ENCODE measurements at regions not wholly inside any gene's neighbourhood (a gene's known extent, or its start where the extent isn't known, plus 50 kb on each side); places are given as distances from the start of the nearest gene placed in this dataset.

DNA sequence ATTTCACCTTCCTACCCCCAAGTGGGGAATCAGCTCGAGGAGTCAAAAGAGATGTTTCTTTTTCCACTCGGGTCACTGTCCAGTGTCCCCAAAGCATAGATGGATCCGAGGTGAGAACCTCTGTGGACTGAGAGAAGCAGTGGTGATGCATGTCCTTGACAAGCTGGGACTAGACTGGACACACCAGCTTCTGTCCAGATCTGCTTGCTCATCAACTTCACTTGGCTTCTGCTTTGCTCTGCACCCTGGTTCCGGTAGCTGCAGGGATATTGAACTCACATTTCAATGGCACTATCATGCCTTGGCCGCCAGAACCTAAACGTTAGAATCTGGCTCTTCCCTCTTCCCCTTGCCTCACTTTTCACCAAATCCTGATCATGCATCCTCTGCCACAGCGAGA, 50.3 kb upstream of the CXCL12 start:
- DNase-seq (ENCODE audit: low read depth in 3 of 3), result no peak

DNA sequence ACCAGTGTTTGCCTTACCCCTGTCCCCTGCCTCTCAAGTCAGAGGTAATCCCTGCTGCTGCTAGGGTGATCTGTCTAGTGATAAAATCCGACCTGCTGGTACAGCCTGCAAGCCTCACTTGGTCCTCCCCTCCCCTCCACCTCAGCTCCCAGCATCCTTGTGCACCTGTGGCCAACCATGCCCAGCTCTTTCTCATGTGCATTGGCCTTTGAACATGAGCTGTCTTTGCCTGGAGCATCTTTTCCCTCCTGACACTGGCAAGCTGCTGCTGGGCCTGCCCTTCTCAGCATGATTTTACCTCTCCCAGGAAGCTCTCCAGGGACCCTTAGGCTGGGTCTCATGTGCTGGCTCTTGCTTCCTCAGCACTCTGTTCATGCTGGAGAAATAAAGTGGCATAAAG, 51.3 kb upstream of the CXCL12 start:
- DNase-seq (ENCODE audit: low read depth in 3 of 3), result no peak

DNA sequence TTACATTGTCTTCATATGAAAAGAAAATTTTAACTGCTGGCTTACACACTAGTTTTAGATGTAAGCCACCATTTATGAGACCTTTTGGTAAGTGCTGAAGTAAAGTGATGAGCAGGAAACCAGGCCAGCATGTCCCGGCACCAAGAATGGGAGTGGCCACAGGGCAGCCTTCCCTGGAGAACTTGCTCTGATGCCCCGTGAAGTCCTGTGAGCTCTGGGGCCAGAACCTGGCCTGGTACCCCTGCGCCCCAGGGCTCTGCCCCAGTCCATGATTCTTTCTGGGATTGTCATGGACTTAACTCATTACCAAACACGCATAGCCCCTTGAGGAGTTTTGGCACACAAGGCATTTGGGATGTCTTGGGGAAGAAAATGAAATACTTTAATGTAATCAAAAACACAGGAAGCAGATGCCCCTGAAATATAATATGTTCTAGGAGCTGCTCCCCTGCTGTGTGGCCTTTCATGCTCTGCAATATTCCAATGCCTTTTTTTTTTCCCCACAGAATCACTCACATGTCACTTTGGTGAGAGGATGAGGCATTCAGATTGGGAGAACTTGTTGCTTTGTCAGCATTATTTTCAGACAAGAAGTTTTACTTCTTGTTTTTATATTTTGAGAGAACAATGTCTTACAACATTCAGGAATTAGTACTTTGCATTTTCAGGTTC, 53.1 kb upstream of the CXCL12 start:
- DNase-seq (ENCODE audit: low read depth in 3 of 3), result no peak

DNA sequence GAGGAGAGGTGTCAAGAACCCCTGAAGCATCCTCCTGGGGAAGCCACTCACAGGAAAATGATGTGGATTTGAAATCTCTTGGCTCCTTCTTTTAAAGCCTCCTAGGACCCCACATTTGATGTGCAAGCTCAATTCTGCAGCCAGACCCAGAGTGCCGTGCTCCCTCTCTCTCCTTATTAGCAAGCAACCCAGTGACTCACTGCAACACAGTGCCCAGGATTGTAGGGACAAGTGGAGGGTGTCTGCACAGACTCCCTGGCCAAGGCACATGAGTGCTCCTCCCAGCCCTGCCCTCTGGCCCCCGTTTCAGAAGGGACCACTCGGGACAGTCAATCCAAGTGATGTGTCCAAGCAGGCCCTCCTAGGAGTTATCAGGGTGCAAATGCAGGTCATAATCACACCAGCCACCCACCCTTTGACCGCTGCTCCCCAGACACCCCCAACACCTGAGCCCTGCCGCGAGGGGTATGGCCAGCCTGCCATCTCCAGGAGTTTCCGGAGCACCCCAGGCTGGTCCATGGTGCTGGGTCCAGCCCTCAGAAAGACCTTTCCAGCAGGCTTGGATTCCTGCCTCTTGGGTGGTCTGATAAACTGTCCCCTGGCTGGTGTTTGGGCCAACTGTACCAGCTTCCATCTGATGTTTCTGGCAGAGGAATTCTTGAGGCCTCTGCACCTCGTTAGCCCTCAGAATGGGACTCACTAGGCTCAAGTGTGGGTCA, 54.5 kb upstream of the CXCL12 start:
- DNase-seq (ENCODE audit: low read depth in 3 of 3), result no peak

DNA sequence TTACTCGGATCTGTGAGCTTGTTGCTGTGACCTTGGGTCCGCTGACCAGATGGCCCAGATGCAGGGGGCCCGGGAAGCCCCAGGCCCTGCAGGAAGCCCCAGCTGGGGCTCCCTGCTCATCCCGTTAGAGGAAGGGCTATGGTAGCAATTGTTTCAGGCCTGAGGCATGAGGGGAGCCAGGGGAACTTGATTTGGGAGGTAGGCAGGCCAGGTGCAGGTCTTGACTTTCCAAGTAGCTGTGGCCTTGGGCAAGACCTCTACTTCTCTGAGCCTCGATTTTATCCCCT, 55.0 kb upstream of the CXCL12 start:
- DNase-seq (ENCODE audit: low read depth in 3 of 3), result no peak

DNA sequence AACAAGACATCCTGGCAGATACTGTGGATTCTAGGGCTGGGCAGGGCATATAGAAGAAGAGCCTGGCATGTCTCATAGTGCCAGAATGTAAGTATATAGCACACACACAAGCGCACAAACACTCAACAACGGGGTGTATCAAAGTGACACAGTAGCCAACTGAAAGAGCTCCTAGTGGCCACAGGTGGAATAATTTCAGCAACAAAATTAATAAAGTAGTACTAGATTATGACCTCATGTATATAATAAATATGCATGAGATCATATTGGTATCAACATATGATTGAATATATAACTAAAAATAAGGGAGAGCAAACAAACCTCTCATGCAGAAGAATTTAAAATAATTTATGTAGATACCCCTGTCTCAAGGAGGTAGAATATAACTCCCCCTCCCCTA, 72.4 kb upstream of the CXCL12 start:
- no peak for DNase-seq (ENCODE audit: low read depth in 3 of 3)

DNA sequence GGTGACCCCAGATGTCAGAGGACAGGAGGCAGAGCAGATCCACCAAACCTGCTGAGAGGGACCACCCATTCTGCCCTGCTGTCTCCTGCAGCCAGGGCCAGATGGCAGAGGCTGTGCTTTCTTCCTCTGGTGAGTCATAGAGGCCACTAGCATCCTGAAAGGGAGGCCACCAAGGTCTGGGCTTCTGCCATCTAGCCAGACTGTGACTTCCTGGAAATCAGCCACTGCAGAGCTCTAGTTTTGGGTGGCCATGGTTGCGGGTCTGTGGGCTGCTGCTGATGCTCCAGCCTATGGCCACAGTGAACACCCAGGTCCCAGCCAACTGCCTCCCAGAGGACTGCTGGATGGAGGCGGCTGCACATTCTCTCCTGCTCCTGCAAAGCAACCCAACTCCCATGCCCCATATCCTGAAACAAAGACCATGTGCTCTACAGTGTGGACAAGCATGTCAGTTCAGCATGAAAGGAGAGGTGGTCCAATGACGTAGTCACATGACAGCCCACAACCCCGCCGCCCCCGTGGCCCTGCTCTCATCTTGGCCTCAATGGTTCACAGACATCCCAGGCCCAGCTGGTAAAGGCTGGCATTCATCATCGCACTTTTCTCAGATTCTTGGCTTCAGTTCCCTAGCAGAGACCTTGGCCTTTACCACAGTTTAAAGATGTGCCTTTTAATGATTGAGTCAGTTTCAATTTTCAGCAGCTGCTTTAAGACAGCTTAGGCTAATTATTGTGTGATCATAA, 73.9 kb upstream of the CXCL12 start:
- no peak for DNase-seq (ENCODE audit: low read depth in 3 of 3)

DNA sequence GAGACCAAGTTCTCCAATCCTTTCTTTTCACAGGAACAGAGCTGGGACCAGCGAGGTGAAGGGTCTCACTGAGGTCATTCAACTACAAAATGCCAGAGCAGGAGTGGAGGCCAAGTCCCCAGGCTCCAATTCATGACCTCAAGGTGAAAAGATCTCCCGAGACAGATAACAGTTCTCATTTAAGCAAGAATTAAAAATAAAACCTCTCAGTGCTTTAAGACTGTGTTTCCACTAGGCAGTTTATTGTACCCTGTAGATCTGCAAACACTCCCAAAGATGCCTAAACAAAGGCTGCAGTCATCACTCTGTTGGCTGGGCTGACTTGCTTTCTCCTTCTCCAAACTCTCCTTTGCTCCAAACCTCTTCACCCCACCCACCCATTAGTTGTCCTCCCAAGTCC, 74.8 kb upstream of the CXCL12 start:
- no peak for DNase-seq (ENCODE audit: low read depth in 3 of 3)

DNA sequence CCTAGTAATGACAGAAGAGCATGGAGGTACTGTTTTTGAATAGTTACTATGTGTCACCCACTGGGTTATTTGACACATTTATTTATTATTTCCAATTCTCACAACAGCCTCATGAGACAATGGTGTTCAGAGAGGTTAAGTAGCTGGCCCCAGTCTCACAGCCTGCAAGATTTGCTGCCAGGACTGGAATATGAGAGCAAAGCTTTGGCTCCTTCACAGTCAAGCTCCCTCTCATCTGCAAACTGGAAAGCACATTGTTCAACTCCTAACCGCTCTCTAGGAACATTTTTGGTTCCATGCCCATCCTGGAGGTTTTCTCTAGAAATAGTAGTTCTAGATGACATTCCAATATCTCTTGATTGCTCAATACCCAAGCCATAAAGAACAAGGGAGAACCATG, 75.5 kb upstream of the CXCL12 start:
- DNase-seq (ENCODE audit: low read depth in 3 of 3), result no peak

DNA sequence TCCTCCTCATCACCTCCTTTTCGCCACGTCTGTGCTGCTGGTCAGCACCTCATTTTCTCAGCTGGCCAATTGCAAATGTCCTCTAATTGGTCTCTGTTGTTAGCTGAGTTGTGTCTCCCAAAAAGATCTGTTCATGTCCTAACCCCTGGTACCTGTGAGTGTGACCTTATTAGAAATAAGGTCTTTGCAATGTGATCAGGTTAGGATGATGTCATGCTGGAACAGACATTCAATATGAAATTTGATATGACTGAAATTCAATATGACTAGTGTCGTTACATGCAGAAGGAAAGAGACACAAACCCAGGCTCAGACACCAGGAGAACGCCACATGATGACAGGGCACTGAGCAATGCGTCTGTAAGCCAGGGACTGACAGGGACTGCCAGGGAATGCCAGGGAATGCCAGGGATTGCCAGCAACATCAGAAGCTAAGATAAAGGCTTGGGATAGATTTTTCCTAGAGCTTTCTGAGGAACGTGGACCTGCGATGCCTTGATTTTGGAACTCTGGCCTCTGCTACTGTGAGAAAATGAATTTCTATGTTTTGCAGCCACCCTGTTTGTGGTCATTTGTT, 77.5 kb upstream of the CXCL12 start:
- no peak for DNase-seq (ENCODE audit: low read depth in 3 of 3)

DNA sequence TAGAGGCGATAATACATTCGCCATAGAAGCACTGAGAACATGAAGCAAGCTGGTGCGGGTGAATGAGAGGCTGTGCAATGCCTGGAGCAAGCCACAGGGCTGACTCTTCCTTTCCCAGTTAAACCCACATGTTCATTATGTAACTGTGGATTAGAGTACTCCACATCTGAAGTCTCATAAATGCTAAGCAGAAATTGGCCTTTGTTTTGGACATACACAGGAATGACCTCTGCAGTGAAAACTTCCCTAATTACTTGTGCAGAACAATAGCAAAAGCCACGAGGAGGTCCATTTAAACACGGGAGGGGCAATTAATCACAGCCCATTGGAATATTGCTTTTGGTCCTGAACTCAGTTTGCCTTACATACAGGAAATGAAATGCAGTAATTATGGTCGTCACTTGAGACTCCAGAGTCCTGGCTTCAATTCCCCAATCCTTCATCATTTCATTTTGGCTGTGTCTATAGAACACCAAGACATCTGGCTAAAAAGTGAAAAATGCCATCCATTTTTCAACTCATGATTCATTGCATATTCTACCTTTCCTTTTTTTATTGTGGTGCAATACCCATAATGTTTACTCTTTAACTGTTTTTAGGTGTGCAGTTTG, 78.7 kb upstream of the CXCL12 start:
- DNase-seq (ENCODE audit: low read depth in 3 of 3), result no peak

DNA sequence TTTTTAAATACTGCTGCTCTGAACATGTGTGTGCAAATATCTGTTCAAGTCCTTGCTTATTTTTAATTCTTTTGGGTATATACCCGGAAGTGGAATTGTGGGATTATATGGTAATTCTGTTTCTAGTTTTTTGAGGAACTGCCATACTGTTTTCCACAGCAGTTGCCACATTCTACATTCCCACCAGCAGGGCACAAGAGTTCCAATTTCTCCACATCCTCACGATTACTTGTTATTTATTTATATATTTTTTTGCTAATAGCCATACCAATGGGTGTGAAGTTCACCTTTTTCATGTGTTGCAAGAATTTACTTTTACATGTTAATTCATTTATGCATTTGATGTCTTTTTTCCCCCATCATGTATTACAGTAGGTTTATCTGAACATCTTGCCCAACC, 79.6 kb upstream of the CXCL12 start:
- no peak for DNase-seq (ENCODE audit: low read depth in 3 of 3)

DNA sequence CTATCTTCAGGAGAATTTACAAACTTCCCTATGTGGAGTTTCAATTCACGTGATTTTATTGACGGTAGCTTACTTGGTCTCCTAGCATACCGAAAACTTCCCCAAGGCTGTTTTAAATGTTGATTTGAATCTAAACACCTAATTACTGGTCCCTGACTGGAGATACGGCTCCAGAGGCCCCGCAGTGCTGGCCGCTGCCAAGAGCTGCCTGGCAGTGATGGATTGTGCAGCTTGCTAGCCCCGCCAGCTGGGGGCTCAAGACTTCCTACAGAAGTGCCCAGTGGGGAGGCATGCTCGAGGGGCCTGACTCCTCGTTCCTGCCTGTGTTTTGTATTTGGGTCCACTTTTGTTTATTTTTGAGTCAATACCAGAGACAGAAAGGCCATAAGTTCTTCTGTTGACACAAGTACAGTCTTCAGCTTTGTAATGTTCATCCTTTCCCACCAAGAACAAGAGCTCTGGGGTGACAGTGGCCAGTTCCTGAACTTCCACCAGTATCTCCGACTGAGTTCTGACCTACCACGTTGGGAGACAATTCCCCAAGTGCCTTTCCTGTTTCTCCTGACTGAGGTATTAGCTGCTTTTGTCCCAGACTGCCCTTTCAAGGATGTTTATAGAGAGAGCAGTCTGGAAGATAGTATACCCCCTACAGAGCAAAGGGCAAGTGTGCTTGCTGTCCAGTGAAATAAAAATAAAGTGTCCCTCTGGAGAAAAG, 80.7 kb upstream of the CXCL12 start:
- DNase-seq (ENCODE audit: low read depth in 3 of 3), result no peak

DNA sequence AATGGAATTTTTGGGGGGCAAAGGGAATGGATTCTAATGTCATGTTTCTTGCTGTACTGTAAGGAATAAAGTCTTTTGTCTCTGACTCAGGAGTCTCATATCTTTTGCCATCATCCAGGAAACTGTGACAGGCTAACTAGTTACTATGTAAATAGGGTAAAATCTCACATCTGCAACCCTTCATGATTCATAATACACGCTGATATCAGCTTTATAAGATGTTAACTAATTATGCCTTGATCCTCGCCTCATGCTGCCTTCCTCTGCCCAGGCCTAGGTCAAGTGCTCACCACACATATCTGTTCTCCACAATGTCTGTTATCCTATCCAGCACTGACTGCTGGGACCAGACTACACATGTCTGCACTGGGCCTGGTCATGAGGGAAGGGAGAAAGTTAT, 81.3 kb upstream of the CXCL12 start:
- no peak for DNase-seq (ENCODE audit: low read depth in 3 of 3)

DNA sequence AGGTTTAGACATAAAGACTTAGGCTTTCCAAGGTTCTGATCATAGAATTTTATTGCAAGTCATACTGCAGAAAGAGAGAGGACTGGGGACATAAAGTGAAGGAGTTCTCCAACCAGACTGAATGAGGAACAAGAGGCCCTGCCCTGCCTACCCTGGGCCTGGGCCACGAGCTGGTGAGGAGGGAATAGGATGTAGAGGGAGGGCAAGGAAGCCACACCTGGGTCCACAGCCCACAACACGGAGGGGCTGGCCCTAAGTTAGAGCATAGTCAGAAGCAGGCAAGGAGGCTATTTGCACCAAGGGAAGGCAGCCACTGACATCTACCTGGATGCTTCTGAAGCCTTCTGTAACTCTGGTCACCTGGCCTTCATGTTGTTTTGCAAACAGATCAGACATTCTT, 82.2 kb upstream of the CXCL12 start:
- DNase-seq (ENCODE audit: low read depth in 3 of 3), result no peak

DNA sequence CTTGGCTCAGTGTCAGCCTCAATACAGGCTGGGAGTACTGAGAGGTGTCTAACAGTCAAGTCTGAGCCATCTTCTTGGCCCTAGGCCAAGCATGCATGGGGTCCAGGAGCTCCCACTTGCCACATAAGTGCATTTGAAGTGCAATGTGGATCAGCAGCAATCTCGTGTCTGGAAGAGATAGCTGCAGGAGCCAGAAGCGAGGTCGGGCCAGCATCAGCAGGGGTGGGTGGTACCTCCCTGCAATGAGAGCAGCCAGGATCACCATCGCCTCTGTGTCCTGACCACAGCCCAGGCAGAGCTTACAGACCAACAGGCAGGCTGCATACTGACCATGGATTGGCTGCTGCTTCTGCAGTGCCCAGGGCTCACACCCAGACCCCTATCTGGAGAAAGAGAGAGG, 83.0 kb upstream of the CXCL12 start:
- no peak for DNase-seq (ENCODE audit: low read depth in 3 of 3)

DNA sequence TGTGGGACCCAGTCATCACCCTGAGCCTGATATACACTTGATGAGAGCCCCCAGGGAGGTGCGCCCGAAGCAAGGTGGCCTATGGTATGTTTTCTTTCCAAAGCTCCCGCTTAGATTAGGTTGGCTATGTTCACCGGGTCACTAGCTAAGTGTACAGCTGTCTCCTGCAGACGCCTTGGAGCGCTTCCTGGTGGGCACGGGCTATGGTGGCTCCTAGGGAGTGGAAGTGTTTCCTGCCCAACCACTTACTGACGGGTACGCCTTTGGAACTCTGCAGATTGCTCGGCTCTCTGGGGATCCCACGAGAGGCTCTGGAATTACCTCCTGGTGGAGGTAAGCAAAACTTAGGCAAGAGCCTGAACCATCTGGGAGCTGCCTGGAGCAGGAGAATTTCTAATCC, 83.6 kb upstream of the CXCL12 start:
- DNase-seq (ENCODE audit: low read depth in 3 of 3), result no peak

DNA sequence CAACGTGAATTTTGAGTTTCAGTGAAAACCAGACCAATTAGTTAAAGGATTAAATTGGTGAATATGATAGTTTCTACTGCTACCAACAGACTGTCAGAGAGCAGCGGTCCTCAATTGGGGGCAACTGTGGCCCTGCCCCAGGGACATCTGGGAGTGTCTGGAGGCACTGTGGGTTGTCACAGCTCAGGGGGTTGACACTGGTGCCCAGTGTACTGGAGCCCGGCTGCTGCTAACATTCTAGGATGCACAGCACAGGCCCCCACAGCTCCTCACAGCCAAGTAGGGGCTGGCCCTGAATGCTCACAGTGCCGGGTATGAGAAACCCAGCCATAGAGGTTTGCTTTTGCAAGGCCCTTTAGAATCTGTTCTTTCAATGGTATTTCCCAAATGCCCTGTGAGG, 84.1 kb upstream of the CXCL12 start:
- DNase-seq (ENCODE audit: low read depth in 3 of 3), result no peak

DNA sequence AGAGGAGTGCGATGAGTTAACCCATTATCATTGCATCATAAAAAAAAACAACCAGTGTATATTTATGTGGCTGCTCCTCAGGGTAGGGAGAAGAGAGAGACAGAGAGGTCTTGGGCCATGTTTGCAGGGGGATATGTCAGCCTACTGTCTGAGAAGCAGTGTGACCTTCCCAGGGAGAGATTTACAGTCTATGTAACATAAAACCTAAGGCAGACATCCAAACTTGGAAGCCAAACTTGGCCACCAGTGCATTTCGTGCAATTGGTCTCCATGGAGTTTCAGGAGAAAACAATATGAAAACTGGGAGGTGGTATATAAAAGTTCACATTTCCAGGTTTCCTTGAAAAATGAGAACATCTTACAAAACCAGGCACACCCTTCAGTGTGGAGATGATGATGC, 85.9 kb upstream of the CXCL12 start:
- DNase-seq (ENCODE audit: low read depth in 3 of 3), result no peak

DNA sequence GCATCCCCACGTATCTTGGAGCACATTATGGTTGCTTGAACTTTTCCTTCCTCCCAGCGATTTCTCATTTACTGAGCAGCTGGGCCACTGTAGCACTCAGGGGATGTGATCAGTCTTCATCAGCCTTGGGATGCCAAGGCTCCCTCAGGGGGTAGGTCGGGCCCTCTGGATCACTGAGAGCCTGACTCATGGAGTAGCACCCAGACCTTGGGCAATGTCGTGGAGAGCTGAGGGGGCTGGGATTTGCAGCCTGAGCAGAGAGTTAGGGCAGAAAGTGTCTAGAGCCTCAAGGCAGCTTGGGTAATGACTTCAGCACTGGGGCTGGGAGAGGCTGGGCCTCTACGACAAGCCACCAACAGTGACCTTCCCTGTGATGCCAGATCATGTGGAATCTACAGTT, 86.5 kb upstream of the CXCL12 start:
- DNase-seq (ENCODE audit: low read depth in 3 of 3), result no peak

DNA sequence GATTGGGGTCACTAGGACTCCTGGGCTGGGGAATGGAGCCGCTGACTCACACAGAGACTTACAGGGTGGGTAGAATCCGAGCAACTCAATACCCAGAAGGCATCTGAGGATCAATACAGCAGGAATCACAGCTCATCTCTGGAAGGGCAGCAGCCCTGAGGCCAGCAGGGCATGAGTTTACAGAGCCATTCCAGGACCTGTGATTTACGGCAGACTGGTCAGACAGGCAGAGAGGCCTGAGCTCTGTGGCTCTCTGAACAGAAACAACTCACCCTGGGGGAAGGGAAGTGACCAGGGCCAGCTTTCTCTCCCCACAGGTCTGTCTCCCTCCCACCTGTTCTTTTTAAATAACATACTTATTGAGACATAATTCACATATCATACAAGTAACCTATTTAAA, 88.2 kb upstream of the CXCL12 start:
- no peak for DNase-seq (ENCODE audit: low read depth in 3 of 3)
